GM19452 (cell line): ENCODE measurements at regions not wholly inside any gene's neighbourhood (a gene's known extent, or its start where the extent isn't known, plus 50 kb on each side); places are given as distances from the start of the nearest gene placed in this dataset.
A peak's percentile ranks its signal among the peaks of the same experiment; 100 is the strongest.

Experiments used
- ATAC-seq: cut with Tn5 transposase; IDR thresholded peaks from one replicate; pipeline ENCODE4 v1.9.1; 2021; ENCODE audit not compliant: unreplicated experiment

GRCh38 chr2:129465045-129465444 lies 514.4 kb upstream of the RAB6C start:
- ATAC-seq = no peak

GRCh38 chr2:129466389-129466788 lies 513.1 kb upstream of the RAB6C start:
- ATAC-seq = no peak

DNA sequence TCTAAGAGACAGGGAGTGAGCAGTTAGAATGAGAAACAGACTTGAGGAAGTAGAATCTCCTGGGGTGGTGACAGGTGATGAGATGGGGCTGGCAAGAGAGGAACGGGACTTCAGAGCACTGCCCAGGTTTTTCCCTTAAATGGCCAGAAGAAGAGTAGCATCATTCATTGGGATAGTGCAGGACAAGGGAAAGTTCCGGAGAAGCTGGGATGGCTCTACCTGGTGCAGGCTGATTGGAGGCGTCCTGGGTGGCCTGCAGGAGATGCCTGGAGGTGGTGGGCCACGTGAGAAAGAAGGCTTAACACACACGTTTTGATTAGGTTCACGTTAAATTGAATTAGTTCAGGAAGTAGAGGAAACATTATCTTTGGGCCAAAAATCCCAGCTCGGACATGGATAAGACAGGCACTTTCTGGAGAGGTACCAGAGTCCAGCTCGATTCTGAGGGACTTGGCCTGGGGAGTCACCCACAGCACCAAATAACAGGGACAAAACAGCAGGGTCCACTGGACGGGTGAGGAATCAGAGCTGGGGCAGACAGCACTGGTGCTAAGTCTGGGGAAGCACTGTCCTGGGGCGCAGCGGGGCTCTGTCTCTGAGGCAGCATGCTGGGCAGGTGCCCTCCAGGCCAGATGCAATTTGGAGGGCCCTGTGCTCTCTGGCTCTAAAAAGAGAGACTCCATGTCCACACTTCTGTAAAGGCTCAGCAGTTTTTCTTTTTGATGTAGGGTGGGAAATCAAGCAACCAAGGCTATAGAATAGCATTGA lies 512.3 kb upstream of the RAB6C start:
- no peak for ATAC-seq

DNA sequence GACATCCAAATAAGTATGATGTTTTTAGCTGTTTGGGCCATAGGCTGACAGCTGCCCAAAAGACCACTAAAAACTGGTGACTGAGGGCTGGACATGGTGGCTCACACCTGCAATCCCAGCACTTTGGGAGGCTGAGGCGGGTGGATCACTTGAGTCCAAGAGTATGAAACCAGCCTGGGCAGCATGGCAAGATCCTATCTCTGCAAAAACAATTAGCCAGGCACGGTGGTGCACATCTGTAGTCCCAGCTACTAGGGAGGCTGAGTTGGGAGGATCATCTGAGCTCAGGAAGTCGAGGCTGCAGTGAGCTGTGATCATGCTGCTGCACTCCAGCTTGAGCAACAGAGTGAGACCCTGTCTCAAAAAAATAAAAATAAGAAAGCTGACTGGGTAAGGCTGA lies 511.5 kb upstream of the RAB6C start:
- ATAC-seq = no peak

DNA sequence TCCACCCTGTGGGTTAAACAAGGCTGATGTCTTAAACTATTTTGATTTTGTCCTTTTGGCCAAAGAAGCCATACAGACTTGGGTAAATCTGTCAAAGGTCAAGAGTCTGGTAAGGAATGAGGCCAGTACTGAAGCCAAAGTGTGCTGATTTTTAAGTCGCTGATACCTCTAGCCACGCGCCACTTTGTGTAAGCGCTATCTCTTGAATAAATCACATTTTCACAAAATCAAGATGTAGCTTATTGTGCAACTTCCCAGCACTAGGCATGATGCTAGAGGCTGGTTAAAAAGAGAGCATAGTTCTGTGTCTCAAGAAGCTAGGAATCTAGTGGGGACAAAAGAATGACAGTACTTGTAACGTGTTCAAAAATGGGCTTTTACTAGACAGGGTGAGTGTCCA lies 510.6 kb upstream of the RAB6C start:
- no peak for ATAC-seq

DNA sequence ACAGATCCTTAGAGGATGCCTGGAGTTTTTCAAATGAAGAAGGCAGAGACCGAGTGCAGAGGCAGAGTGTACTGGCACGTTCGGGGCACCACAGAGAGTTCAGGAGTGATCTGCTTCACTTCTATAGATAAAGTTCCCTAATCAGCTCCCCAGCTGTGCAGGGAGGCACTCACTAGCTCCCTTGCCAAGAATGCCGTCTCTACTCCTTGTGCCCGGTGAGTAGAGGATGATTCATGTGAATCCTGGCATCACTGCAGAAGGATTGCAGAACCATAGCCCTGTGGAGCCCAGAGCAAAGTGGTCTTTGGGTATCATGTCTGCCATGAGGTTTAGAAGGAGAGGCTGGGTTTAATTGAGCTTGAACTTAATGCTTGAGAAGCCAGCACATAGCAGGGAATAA lies 510.1 kb upstream of the RAB6C start:
- no peak for ATAC-seq

GRCh38 chr2:129469871-129470270 lies 509.6 kb upstream of the RAB6C start:
- no peak for ATAC-seq

DNA sequence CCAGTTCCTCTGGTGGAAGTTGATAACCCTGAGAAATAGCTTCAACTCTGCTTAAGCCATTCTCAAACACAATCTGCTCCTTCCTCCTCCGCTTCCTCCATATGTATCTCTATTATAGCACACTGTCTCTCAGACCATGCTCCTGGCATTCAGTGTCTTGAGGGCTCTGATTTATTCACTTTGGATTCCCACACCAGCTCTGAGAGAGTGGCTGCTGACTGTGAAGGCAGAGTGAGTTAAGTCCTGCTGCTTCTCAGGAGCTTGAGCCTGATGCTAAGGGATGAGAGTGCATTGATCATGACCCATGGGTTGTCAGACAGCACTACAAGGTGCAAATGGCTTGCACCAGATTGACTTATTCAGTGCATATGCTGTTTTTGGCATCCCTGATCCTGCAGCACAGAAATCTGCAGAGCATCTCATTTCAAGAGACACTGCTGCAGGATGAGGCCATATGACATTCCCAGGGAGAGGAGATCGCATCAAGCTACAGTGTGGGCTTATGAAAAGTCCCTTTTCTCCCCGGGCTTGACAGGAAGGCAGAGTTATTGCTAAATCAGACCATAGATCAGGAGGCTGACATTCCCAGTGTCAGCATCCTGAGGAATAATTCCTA lies 500.5 kb upstream of the RAB6C start:
- no peak for ATAC-seq

DNA sequence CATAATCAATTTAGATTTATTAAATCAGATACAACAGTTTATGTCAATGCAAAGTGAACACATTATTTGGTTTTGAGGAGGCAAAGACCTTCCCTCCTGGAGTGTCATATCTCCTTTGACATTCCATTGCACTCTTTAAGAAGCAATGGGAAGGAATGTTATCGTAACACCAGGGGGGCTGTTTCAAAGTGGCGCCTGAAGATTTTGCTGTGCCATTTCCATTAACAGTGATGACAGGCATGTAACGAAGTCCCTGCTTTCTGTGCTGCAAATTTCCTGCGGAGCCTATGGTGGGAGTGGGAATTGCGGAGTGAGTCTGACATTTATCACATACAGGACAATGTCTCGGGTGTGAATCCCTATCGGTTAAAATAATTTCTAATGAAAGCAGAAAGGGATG lies 499.6 kb upstream of the RAB6C start:
- ATAC-seq = no peak

DNA sequence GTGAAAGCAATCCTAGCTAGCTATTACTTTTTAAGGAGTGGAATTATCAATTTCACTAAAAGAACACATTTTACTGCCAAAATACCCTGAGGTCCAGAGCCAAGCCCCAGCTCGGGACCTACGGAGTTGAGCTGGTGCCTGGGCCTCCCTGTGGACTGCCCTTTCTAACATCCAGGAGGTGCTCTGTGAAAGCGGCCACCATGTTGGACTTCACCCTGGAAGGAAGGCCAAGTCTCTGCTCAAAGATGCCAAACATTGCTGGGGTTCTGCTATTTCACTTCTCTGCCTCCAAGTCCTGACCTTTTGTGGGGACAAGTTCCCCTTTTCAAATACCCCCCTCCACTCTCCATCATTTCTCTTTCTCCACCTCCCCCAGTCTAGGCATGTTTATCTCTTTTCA lies 498.7 kb upstream of the RAB6C start:
- ATAC-seq = no peak

DNA sequence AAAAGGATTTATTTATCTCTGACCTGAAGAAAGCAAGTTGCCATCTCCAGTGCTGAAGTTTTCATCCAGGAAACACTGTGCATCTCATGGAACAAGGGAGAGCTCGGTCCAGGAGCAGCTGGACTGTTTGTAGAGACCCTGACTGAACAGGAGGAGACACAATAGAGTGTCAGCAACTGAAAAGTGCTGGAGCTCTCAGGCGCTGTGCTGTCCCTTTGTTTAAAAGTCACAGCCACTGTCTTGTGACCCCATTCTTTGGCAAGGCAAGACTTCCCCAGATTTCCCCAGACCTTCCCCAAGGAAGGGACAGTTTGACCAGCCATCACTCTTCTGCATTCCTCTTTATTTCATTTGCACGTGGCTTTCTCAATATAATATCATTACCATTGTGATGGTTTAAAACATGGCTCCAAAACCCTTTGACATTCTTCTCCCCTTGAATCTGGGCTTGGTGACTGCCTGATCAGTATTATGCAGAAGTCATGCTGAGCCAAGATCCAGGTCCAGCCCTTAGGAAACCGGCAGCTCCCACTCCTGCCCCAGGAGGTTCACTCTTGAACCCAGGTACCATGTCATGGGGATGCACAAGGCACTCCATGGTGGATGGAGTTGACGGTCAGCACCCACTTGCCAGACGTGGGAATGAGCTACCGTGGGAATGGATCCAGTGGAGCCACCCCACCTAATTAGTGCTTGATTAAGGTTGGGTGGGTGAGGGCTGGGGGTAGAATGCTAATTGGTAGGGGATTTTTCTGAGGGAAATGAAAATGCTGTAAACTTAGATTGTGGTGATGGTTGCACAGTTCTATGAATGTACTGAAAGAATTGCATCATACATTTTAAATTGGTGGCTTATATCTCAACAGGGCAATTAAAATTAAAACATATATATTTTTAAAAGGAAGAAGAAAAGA lies 497.9 kb upstream of the RAB6C start:
- no peak for ATAC-seq

GRCh38 chr2:129482626-129483025 lies 496.8 kb upstream of the RAB6C start:
- ATAC-seq = no peak

- ATAC-seq = peak; percentile 87
Measured at GRCh38 chr2:129483366-129483765, 496.1 kb upstream of the RAB6C start.

- no peak for ATAC-seq
Measured at GRCh38 chr2:129484999-129485897, 494.2 kb upstream of the RAB6C start.

GRCh38 chr2:129488376-129488775 lies 491.1 kb upstream of the RAB6C start:
- ATAC-seq = no peak

DNA sequence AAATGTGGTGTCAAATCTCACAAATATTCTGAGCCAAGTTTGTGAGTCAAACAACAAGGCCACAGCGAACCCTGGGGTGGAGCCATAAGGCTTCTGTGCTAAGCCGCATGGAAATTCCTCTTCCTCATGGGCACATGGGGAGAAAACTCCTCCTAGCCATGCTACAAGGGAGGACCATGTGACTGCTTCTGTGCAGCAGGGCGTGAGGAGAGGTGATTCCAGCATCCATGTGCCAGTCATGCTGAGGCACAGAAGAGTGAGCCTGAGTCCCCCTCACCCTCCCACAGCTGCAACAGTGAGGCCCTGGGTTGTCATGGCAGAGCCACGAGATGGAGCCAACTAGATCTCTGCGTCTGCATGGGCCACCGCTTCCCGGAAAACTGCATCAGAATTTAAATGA lies 488.8 kb upstream of the RAB6C start:
- ATAC-seq = no peak

DNA sequence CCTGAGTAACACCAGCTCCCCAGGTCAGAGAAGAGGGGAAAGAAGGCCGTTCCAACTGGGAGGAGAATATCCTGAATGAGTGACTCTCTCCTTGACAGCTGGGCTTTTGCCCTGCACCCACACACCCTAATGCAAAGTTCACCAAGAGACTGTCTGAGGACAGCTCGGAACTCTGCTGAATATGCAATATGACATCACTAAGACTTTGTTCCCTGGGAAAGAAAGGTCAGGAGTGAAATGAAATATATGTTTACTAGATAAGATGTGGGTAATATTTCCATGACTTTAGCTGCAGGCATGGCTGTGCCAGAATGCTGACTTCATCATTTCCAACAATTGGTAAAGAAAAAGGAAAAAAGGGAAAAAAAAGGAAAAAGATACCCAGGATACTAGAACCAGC lies 488.2 kb upstream of the RAB6C start:
- ATAC-seq = no peak

DNA sequence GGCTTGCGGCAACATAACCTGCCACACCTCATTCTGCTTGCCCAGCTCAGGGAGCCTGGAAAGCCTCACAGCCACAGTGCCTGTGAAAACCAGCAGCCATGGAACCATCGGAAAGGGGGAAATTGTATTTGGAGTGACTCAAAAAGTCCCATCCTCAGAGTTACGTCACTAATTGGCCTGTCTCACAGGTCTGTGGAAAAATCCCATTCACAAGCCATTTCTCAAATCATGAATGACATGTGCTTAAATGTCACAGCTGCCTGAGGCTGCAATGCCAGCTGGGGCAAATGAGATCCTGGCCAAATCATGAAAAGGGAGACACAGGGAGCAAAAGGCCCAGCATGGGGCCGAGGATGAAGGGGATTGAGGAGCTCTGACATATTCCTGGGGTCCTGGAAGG lies 486.9 kb upstream of the RAB6C start:
- ATAC-seq = no peak

DNA sequence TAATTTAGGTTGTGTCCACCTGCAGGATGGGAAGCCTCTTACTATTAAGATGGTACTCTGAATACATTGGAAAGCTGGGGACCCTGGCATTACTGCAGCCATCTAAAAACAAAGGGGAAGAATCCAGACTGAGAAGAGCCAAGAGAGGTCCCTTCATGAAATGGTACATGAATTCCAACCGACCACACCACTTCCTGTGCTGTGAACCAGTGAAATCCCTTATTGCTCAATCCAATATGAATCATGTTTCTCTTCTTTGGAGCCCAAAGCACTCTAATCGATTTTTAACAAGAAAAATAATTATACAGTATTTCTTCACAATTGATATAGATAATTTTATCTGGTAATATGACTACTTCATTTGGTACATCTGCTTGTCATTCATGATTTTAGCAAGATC lies 479.7 kb upstream of the RAB6C start:
- ATAC-seq = no peak

GRCh38 chr2:129502781-129503180 lies 476.7 kb upstream of the RAB6C start:
- ATAC-seq = no peak

- no peak for ATAC-seq
Measured at GRCh38 chr2:129504646-129505045, 474.8 kb upstream of the RAB6C start.
